ENCODE measurements at regions not wholly inside any gene's neighbourhood (a gene's known extent, or its start where the extent isn't known, plus 50 kb on each side); places are given as distances from the start of the nearest gene placed in this dataset.

DNA sequence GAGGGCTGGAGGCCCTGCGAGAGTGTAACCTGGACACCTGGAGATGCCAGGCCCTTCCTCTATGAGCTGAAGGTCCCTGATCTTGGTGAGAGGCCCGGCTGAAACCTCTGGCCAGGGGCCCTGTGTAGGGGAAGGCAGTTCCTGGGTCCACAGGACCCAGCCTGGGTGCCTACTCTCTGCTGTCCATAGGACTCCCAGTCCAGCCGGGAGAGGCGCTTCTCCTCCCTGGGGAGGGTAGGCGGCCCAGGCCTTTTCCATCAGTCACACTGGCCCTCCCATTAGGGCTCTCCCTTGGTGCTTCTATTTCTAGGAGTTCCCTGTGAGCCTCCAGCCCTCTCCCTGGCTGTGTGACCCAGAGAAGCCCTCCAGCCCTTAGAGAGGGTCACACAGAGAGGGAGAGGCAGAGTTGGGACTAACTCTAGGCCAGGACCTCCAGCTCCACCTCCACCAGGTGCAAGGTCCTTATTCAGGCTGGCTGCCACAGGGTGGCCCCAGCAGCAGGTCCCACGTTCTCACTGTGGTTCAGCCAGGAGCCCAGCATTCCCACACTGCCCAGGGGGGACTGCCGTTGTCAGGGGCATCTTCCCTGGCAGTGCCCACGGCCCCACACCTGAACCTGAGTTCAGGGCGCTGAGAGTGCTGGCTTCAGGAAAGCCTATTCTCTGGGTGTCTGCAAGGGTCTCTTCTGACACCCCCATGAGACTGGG is 146.8 kb downstream of the SMAD6 start:
- TF ChIP-seq, protein P1, sequence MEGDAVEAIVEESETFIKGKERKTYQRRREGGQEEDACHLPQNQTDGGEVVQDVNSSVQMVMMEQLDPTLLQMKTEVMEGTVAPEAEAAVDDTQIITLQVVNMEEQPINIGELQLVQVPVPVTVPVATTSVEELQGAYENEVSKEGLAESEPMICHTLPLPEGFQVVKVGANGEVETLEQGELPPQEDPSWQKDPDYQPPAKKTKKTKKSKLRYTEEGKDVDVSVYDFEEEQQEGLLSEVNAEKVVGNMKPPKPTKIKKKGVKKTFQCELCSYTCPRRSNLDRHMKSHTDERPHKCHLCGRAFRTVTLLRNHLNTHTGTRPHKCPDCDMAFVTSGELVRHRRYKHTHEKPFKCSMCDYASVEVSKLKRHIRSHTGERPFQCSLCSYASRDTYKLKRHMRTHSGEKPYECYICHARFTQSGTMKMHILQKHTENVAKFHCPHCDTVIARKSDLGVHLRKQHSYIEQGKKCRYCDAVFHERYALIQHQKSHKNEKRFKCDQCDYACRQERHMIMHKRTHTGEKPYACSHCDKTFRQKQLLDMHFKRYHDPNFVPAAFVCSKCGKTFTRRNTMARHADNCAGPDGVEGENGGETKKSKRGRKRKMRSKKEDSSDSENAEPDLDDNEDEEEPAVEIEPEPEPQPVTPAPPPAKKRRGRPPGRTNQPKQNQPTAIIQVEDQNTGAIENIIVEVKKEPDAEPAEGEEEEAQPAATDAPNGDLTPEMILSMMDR (IDR thresholded peaks at IDR 0.05) = no peak
- TF ChIP-seq POLR2AphosphoS5 (IDR thresholded peaks at IDR 0.05) (no peak), POLR2A (IDR thresholded peaks at IDR 0.05) (no peak)

Data from upper lobe of left lung (tissue), 4 donors.